Dendritic cell treated with granulocyte-macrophage colony-stimulating factor and Interleukin-4, amounts not matched to agents 40 ng/mL and 50 ng/mL, for 4 days (primary cell): ENCODE measurements at regions not wholly inside any gene's neighbourhood (a gene's known extent, or its start where the extent isn't known, plus 50 kb on each side); places are given as distances from the start of the nearest gene placed in this dataset.

Source experiments
- H3K27ac Mint-ChIP-seq: one replicate; pipeline ENCODE4 v1.8.0; 2022; ENCODE audit warnings: mild to moderate bottlenecking, mixed read lengths
- H3K27me3 Mint-ChIP-seq: one replicate; pipeline ENCODE4 v1.8.0; 2022; ENCODE audit warnings: mild to moderate bottlenecking, mixed read lengths
- H3K36me3 Mint-ChIP-seq: one replicate; pipeline ENCODE4 v1.8.0; 2022; ENCODE audit warnings: low read depth, mixed read lengths
- H3K4me1 Mint-ChIP-seq: one replicate; pipeline ENCODE4 v1.8.0; 2022; ENCODE audit warnings: low read depth, mixed read lengths
- H3K4me3 Mint-ChIP-seq: one replicate; pipeline ENCODE4 v1.8.0; 2022; ENCODE audit warnings: mild to moderate bottlenecking, moderate library complexity, mixed read lengths
- H3K9me3 Mint-ChIP-seq: one replicate; pipeline ENCODE4 v1.8.0; 2022; ENCODE audit warnings: mixed read lengths
- intact Hi-C: fragments of 100-400 bp; cut with micrococcal nuclease; formaldehyde crosslinking; loops from one replicate; pipeline ENCODE4 v1.15.0; 2022

- Mint-ChIP-seq H3K36me3 (no peaks in the 10 kb centered on the region), H3K4me1 (no peaks in the 10 kb centered on the region), H3K9me3 (no peaks in the 10 kb centered on the region), H3K27me3 (peaks cover 3% of the 10 kb centered on the region), H3K4me3 (no peak overlapping the region), H3K27ac (no peak overlapping the region)
- intact Hi-C loops: no loop called here
Observed at GRCh38 chr11:128389461-128389976, 197.8 kb downstream of the ETS1 start.

GRCh38 chr11:128388206-128388815, 199.0 kb downstream of the ETS1 start:
- Mint-ChIP-seq H3K4me3 (no peak overlapping the region), H3K27me3 (peaks cover 3% of the 10 kb centered on the region), H3K9me3 (no peaks in the 10 kb centered on the region), H3K36me3 (no peaks in the 10 kb centered on the region), H3K27ac (no peak overlapping the region), H3K4me1 (no peaks in the 10 kb centered on the region)
- intact Hi-C loops: no loop called here

GRCh38 chr11:128379587-128380580, 207.5 kb downstream of the ETS1 start:
- Mint-ChIP-seq H3K9me3 (peaks cover 8% of the 10 kb centered on the region), H3K36me3 (no peaks in the 10 kb centered on the region), H3K4me3 (no peak overlapping the region), H3K27ac (no peak overlapping the region), H3K27me3 (no peaks in the 10 kb centered on the region), H3K4me1 (no peaks in the 10 kb centered on the region)
- intact Hi-C loops: no loop called here

- Mint-ChIP-seq H3K27ac (no peak overlapping the region), H3K9me3 (no peaks in the 10 kb centered on the region), H3K4me3 (no peak overlapping the region), H3K4me1 (peaks cover 6% of the 10 kb centered on the region), H3K27me3 (no peaks in the 10 kb centered on the region), H3K36me3 (no peaks in the 10 kb centered on the region)
- intact Hi-C loops: no loop called here
Observed at GRCh38 chr11:128375961-128376360, 211.4 kb downstream of the ETS1 start.

DNA sequence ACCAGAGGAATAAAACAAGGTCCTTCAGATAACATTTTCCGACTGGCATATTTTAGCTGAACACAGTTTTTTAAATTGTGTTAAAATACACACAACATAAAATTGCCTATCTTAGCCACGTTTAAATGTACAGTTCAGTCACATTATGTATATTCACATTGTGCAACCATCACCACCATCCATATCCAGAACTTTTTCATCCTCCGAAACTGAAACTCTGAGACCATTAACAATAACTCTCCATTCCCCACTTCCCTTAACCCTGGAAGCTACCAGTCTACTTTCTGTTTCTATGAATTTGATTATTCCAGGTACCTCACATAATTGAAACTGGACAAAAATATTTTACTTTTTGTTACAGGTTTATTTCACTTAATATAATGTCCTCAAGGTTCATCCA, 213.3 kb downstream of the ETS1 start:
- Mint-ChIP-seq H3K4me1 (peaks cover 6% of the 10 kb centered on the region), H3K4me3 (no peak overlapping the region), H3K27ac (no peak overlapping the region), H3K27me3 (peaks cover 1% of the 10 kb centered on the region), H3K9me3 (no peaks in the 10 kb centered on the region), H3K36me3 (no peaks in the 10 kb centered on the region)
- intact Hi-C loops: no loop called here

GRCh38 chr11:128372977-128373376, 214.4 kb downstream of the ETS1 start:
- Mint-ChIP-seq H3K36me3 (no peaks in the 10 kb centered on the region), H3K4me3 (no peak overlapping the region), H3K27ac (no peak overlapping the region), H3K27me3 (peaks cover 1% of the 10 kb centered on the region), H3K9me3 (no peaks in the 10 kb centered on the region), H3K4me1 (peaks cover 6% of the 10 kb centered on the region)
- intact Hi-C loops: no loop called here

DNA sequence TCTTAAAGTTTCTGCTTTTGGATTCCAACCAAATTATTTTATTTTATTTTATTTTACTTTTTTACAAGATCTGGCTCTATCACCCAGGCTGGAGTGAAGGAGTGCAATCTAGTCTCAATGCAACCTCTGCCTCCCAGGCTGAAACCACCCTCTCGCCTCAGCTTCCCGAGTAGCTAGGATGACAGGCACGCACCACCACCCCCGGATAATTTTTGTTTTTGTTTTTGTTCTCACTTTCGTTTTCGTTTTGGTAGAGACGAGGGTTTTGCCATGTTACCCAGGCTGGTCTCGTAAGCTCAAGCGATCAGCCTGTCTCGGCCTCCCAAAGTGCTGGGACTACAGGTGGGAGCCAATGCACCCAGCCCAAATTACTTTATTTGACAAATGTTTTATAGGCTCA, 219.8 kb downstream of the ETS1 start:
- H3K27ac Mint-ChIP-seq: no peak overlapping the region
- no peak overlapping the region for H3K4me3 Mint-ChIP-seq
- peaks cover 11% of the 10 kb centered on the region for H3K27me3 Mint-ChIP-seq
- intact Hi-C loops: no loop called here
- no peaks in the 10 kb centered on the region for H3K9me3 Mint-ChIP-seq
- no peaks in the 10 kb centered on the region for H3K4me1 Mint-ChIP-seq
- H3K36me3 Mint-ChIP-seq: no peaks in the 10 kb centered on the region

DNA sequence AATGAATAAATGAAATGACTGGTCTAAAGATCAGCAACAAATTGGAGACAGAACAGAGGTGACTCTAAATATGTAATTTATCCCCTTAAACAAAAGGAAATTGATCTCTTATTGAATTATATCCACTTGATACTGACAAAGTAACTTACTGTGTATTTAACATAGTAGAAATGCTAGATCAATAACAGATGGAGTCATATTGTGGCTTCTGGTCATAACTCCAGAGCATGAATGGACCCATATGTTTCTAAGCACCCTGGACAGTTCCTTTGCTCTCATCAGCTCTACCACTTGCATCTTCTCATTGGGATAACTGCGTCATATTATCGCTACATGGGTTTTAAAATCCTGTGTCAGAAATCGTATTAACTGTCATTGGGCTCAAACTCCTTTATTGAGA, 222.3 kb downstream of the ETS1 start:
- Mint-ChIP-seq H3K4me1 (peaks cover 9% of the 10 kb centered on the region), H3K4me3 (no peak overlapping the region), H3K9me3 (no peaks in the 10 kb centered on the region), H3K27ac (no peak overlapping the region), H3K27me3 (peaks cover 13% of the 10 kb centered on the region), H3K36me3 (no peaks in the 10 kb centered on the region)
- intact Hi-C loops: no loop called here

DNA sequence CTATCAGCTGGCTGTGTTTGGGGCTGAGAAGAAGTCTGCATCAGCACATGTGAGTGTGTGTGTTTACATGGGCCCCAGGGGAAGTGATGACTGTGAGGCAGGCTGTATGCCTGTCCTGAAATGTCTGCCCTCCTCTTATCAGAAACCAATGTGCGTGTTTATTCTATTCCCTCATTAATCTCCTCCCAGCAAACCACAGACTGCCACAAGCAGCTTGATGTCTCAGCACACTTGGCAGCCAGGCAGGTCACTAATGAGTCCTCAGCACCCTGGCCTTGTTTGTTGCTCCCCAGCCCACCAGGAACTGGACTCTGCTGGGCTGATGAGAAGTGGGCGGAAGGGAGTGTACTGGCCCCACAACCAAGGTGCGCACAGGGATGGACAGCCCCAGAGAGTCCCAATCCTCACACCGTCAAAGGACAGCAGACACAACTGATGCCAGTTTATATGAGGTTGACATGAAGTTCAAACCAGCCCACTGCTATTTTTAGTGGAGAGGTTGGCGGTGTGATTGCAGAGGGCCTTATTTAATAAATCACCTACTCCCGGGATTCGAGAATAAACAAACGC, 225.8 kb downstream of the ETS1 start:
- intact Hi-C loops: no loop called here
- no peak overlapping the region for H3K4me3 Mint-ChIP-seq
- H3K36me3 Mint-ChIP-seq: no peaks in the 10 kb centered on the region
- no peak overlapping the region for H3K27ac Mint-ChIP-seq
- H3K27me3 Mint-ChIP-seq: peaks cover 21% of the 10 kb centered on the region
- no peaks in the 10 kb centered on the region for H3K9me3 Mint-ChIP-seq
- H3K4me1 Mint-ChIP-seq: peaks cover 9% of the 10 kb centered on the region

- Mint-ChIP-seq H3K27ac (no peak overlapping the region), H3K4me1 (peaks cover 9% of the 10 kb centered on the region), H3K9me3 (no peaks in the 10 kb centered on the region), H3K27me3 (peaks cover 24% of the 10 kb centered on the region), H3K4me3 (no peak overlapping the region), H3K36me3 (no peaks in the 10 kb centered on the region)
- intact Hi-C loops: no loop called here
Observed at GRCh38 chr11:128359515-128359914, 227.8 kb downstream of the ETS1 start.

DNA sequence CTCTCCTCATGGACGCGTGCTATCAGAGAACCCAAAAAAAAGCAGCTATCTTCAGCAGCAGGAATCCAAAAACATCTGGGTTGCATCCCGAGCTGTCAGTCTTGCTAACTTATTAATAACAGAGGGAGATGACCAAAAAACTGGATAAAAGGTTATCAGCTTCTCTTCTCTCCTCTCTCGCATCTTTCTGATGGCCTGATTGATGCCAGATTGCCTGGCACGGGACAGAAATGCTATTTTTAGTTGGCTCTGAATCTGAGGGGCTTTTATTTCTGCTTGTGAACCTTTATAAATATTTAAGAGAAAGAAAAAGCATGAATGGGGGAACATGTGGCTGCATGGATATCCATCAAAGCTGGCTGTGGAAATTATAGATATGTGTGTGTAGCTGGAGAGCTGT, 230.3 kb downstream of the ETS1 start:
- Mint-ChIP-seq H3K4me1 (peaks cover 9% of the 10 kb centered on the region), H3K27ac (no peak overlapping the region), H3K9me3 (no peaks in the 10 kb centered on the region), H3K27me3 (peaks cover 20% of the 10 kb centered on the region), H3K4me3 (no peak overlapping the region), H3K36me3 (no peaks in the 10 kb centered on the region)
- intact Hi-C loops: no loop called here

GRCh38 chr11:128355558-128355957, 231.8 kb downstream of the ETS1 start:
- H3K27me3 Mint-ChIP-seq: peaks cover 20% of the 10 kb centered on the region
- H3K4me3 Mint-ChIP-seq: no peak overlapping the region
- no peak overlapping the region for H3K27ac Mint-ChIP-seq
- intact Hi-C loops: no loop called here
- H3K4me1 Mint-ChIP-seq: no peaks in the 10 kb centered on the region
- no peaks in the 10 kb centered on the region for H3K9me3 Mint-ChIP-seq
- H3K36me3 Mint-ChIP-seq: no peaks in the 10 kb centered on the region

DNA sequence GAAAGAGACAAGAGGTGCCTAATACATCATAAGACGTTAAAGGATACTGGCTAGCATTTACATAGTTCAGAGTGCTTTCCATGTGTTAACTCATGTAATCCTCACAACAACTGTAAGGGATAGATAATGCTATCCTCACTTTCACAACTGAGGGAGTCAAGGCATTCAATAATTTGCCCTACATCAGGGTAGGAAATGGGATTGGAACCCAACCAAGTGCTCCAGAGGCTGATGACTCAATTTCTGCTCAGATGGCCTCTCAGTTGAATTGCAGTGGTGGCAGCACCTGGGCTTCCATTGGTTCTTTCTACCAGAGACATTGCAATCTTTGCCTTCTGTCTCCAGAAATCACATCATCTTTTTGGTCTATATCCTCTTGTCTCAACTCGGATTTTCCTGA, 232.9 kb downstream of the ETS1 start:
- Mint-ChIP-seq H3K36me3 (no peaks in the 10 kb centered on the region), H3K4me1 (no peaks in the 10 kb centered on the region)

GRCh38 chr11:128351168-128351567, 236.2 kb downstream of the ETS1 start:
- no peak overlapping the region for H3K4me3 Mint-ChIP-seq
- H3K36me3 Mint-ChIP-seq: no peaks in the 10 kb centered on the region
- no peak overlapping the region for H3K27ac Mint-ChIP-seq
- peaks cover 11% of the 10 kb centered on the region for H3K27me3 Mint-ChIP-seq
- no peaks in the 10 kb centered on the region for H3K4me1 Mint-ChIP-seq
- no peaks in the 10 kb centered on the region for H3K9me3 Mint-ChIP-seq
- intact Hi-C loops: no loop called here

More for the DNA sequence above, 232.9 kb downstream of the ETS1 start:
- Mint-ChIP-seq H3K4me3 (no peak overlapping the region), H3K9me3 (no peaks in the 10 kb centered on the region), H3K27ac (no peak overlapping the region), H3K27me3 (peaks cover 23% of the 10 kb centered on the region)
- intact Hi-C loops: no loop called here
